Memory B cell (primary cell): ENCODE measurements at regions not wholly inside any gene's neighbourhood (a gene's known extent, or its start where the extent isn't known, plus 50 kb on each side); places are given as distances from the start of the nearest gene placed in this dataset.

Experiments
- ATAC-seq: fragments of 150-1000 bp; cut with Tn5 transposase; 2 replicates; pipeline ENCODE4 v1.10.0; 2021; ENCODE audit warnings: low read depth, mild to moderate bottlenecking, moderate library complexity
- DNase-seq, 2 donors: peaks; one replicate each; pipeline ENCODE4 v3.0.0; 2022; ENCODE audit warnings: low spot score in 2 of 2
- H3K27ac Mint-ChIP-seq: one replicate; pipeline ENCODE4 v1.8.0; 2022; ENCODE audit warnings: mild to moderate bottlenecking, moderate library complexity, mixed read lengths
- H3K27me3 Mint-ChIP-seq: one replicate; pipeline ENCODE4 v1.8.0; 2022; ENCODE audit warnings: mixed read lengths
- H3K36me3 Mint-ChIP-seq: one replicate; pipeline ENCODE4 v1.8.0; 2022; ENCODE audit warnings: mild to moderate bottlenecking, mixed read lengths
- H3K4me1 Mint-ChIP-seq: one replicate; pipeline ENCODE4 v1.8.0; 2022; ENCODE audit warnings: mixed read lengths
- H3K4me3 Mint-ChIP-seq: one replicate; pipeline ENCODE4 v1.8.0; 2022; ENCODE audit warnings: mild to moderate bottlenecking, moderate library complexity, mixed read lengths
- H3K9me3 Mint-ChIP-seq: one replicate; pipeline ENCODE4 v1.8.0; 2022; ENCODE audit warnings: mixed read lengths

- Mint-ChIP-seq H3K4me3 (no peak overlapping the region), H3K27me3 (peaks cover 12% of the 10 kb centered on the region), H3K36me3 (peaks cover 5% of the 10 kb centered on the region), H3K4me1 (no peaks in the 10 kb centered on the region), H3K27ac (no peak overlapping the region), H3K9me3 (no peaks in the 10 kb centered on the region)
- DNase-seq (no peak), ATAC-seq (no peak)
Measured at GRCh38 chr3:187567661-187568121, 102.5 kb downstream of the SST start.

GRCh38 chr3:187567021-187567420, 103.2 kb downstream of the SST start:
- H3K27me3 Mint-ChIP-seq: peaks cover 12% of the 10 kb centered on the region
- H3K4me1 Mint-ChIP-seq: no peaks in the 10 kb centered on the region
- DNase-seq (no peak), ATAC-seq (no peak)
- no peak overlapping the region for H3K4me3 Mint-ChIP-seq
- H3K9me3 Mint-ChIP-seq: no peaks in the 10 kb centered on the region
- no peak overlapping the region for H3K27ac Mint-ChIP-seq
- peaks cover 5% of the 10 kb centered on the region for H3K36me3 Mint-ChIP-seq

GRCh38 chr3:187565701-187566100, 104.5 kb downstream of the SST start:
- H3K36me3 Mint-ChIP-seq: peaks cover 5% of the 10 kb centered on the region
- no peak for ATAC-seq

GRCh38 chr3:187558990-187559389, 111.2 kb downstream of the SST start:
- peaks cover 2% of the 10 kb centered on the region for H3K27me3 Mint-ChIP-seq
- ATAC-seq: no peak
- H3K4me3 Mint-ChIP-seq: no peak overlapping the region
- H3K36me3 Mint-ChIP-seq: peaks cover 1% of the 10 kb centered on the region
- no peak for DNase-seq
- H3K9me3 Mint-ChIP-seq: peaks cover 1% of the 10 kb centered on the region
- H3K27ac Mint-ChIP-seq: no peak overlapping the region
- no peaks in the 10 kb centered on the region for H3K4me1 Mint-ChIP-seq

More at GRCh38 chr3:187565701-187566100, 104.5 kb downstream of the SST start:
- Mint-ChIP-seq H3K4me3 (no peak overlapping the region), H3K9me3 (no peaks in the 10 kb centered on the region), H3K4me1 (no peaks in the 10 kb centered on the region), H3K27me3 (peaks cover 12% of the 10 kb centered on the region), H3K27ac (no peak overlapping the region)
- DNase-seq: no peak

- H3K9me3 Mint-ChIP-seq: no peaks in the 10 kb centered on the region
- H3K36me3 Mint-ChIP-seq: no peaks in the 10 kb centered on the region
- H3K4me3 Mint-ChIP-seq: no peak overlapping the region
- no peak for ATAC-seq
- no peak for DNase-seq
- no peaks in the 10 kb centered on the region for H3K4me1 Mint-ChIP-seq
- H3K27me3 Mint-ChIP-seq: peaks cover 3% of the 10 kb centered on the region
- no peak overlapping the region for H3K27ac Mint-ChIP-seq
Measured at GRCh38 chr3:187551416-187551815, 118.8 kb downstream of the SST start.

- Mint-ChIP-seq H3K4me1 (no peaks in the 10 kb centered on the region), H3K27me3 (peaks cover 5% of the 10 kb centered on the region), H3K9me3 (no peaks in the 10 kb centered on the region), H3K36me3 (no peaks in the 10 kb centered on the region), H3K4me3 (no peak overlapping the region), H3K27ac (no peak overlapping the region)
- ATAC-seq: no peak
- DNase-seq: no peak
Measured at GRCh38 chr3:187550446-187550845, 119.7 kb downstream of the SST start.

- Mint-ChIP-seq H3K27me3 (peaks cover 3% of the 10 kb centered on the region), H3K9me3 (peaks cover under 1% of the 10 kb centered on the region), H3K27ac (no peak overlapping the region)
Measured at GRCh38 chr3:187545366-187545765, 124.8 kb downstream of the SST start.

GRCh38 chr3:187544326-187544725, 125.9 kb downstream of the SST start:
- Mint-ChIP-seq H3K27me3 (peaks cover 3% of the 10 kb centered on the region), H3K27ac (no peak overlapping the region), H3K36me3 (no peaks in the 10 kb centered on the region), H3K4me1 (no peaks in the 10 kb centered on the region), H3K4me3 (no peak overlapping the region), H3K9me3 (peaks cover 2% of the 10 kb centered on the region)
- DNase-seq (no peak), ATAC-seq (no peak)

More at GRCh38 chr3:187545366-187545765, 124.8 kb downstream of the SST start:
- DNase-seq (no peak), ATAC-seq (no peak)
- no peaks in the 10 kb centered on the region for H3K36me3 Mint-ChIP-seq
- H3K4me1 Mint-ChIP-seq: no peaks in the 10 kb centered on the region
- no peak overlapping the region for H3K4me3 Mint-ChIP-seq

- peaks cover 2% of the 10 kb centered on the region for H3K9me3 Mint-ChIP-seq
- H3K27me3 Mint-ChIP-seq: no peaks in the 10 kb centered on the region
- no peak for ATAC-seq
- no peaks in the 10 kb centered on the region for H3K4me1 Mint-ChIP-seq
- H3K27ac Mint-ChIP-seq: no peak overlapping the region
- no peak overlapping the region for H3K4me3 Mint-ChIP-seq
- no peaks in the 10 kb centered on the region for H3K36me3 Mint-ChIP-seq
- no peak for DNase-seq
Measured at GRCh38 chr3:187540847-187541246, 129.3 kb downstream of the SST start.

GRCh38 chr3:187536185-187536584, 134.0 kb downstream of the SST start:
- Mint-ChIP-seq H3K36me3 (no peaks in the 10 kb centered on the region), H3K27ac (no peak overlapping the region)
- ATAC-seq: no peak

GRCh38 chr3:187533797-187534196, 136.4 kb downstream of the SST start:
- no peak overlapping the region for H3K4me3 Mint-ChIP-seq
- DNase-seq (no peak), ATAC-seq (no peak)
- no peak overlapping the region for H3K27ac Mint-ChIP-seq
- H3K36me3 Mint-ChIP-seq: no peaks in the 10 kb centered on the region
- peaks cover 13% of the 10 kb centered on the region for H3K27me3 Mint-ChIP-seq
- H3K4me1 Mint-ChIP-seq: no peaks in the 10 kb centered on the region
- no peaks in the 10 kb centered on the region for H3K9me3 Mint-ChIP-seq

More at GRCh38 chr3:187536185-187536584, 134.0 kb downstream of the SST start:
- H3K9me3 Mint-ChIP-seq: peaks cover 2% of the 10 kb centered on the region
- DNase-seq: no peak
- H3K4me1 Mint-ChIP-seq: no peaks in the 10 kb centered on the region
- peaks cover 13% of the 10 kb centered on the region for H3K27me3 Mint-ChIP-seq
- no peak overlapping the region for H3K4me3 Mint-ChIP-seq

GRCh38 chr3:187531831-187532230, 138.4 kb downstream of the SST start:
- Mint-ChIP-seq H3K4me3 (no peak overlapping the region), H3K9me3 (no peaks in the 10 kb centered on the region), H3K27me3 (peaks cover 13% of the 10 kb centered on the region), H3K4me1 (no peaks in the 10 kb centered on the region), H3K27ac (no peak overlapping the region), H3K36me3 (no peaks in the 10 kb centered on the region)
- DNase-seq (no peak), ATAC-seq (no peak)

GRCh38 chr3:187522890-187523289, 147.3 kb downstream of the SST start:
- DNase-seq (no peak), ATAC-seq (no peak)
- Mint-ChIP-seq H3K4me3 (no peak overlapping the region), H3K36me3 (no peaks in the 10 kb centered on the region), H3K4me1 (no peaks in the 10 kb centered on the region), H3K27me3 (peaks cover 2% of the 10 kb centered on the region), H3K27ac (no peak overlapping the region), H3K9me3 (no peaks in the 10 kb centered on the region)

GRCh38 chr3:187522293-187522692, 147.9 kb downstream of the SST start:
- no peak overlapping the region for H3K27ac Mint-ChIP-seq

GRCh38 chr3:187521546-187521945, 148.6 kb downstream of the SST start:
- H3K27me3 Mint-ChIP-seq: peaks cover 2% of the 10 kb centered on the region

More at GRCh38 chr3:187522293-187522692, 147.9 kb downstream of the SST start:
- DNase-seq (no peak), ATAC-seq (no peak)
- H3K36me3 Mint-ChIP-seq: no peaks in the 10 kb centered on the region
- no peaks in the 10 kb centered on the region for H3K9me3 Mint-ChIP-seq
- no peak overlapping the region for H3K4me3 Mint-ChIP-seq
- peaks cover 2% of the 10 kb centered on the region for H3K27me3 Mint-ChIP-seq
- H3K4me1 Mint-ChIP-seq: no peaks in the 10 kb centered on the region

More at GRCh38 chr3:187521546-187521945, 148.6 kb downstream of the SST start:
- Mint-ChIP-seq H3K4me1 (no peaks in the 10 kb centered on the region), H3K27ac (no peak overlapping the region), H3K4me3 (no peak overlapping the region), H3K36me3 (no peaks in the 10 kb centered on the region), H3K9me3 (no peaks in the 10 kb centered on the region)
- no peak for DNase-seq
- peak; percentile 79 for ATAC-seq
